GM21619 (cell line): ENCODE measurements at regions not wholly inside any gene's neighbourhood (a gene's known extent, or its start where the extent isn't known, plus 50 kb on each side); places are given as distances from the start of the nearest gene placed in this dataset.
"Not testable (repeated sequence)": the region's sequence is repeated elsewhere in the genome, so short reads cannot be mapped to it uniquely, and the experiment has no call there.

Source experiments
- ATAC-seq: cut with Tn5 transposase; IDR thresholded peaks from one replicate; pipeline ENCODE4 v1.9.1; 2021; ENCODE audit not compliant: unreplicated experiment

GRCh38 chr6:120545353-120545752, 788.9 kb downstream of the TBC1D32 start:
- no peak for ATAC-seq

GRCh38 chr6:120534954-120535353, 799.3 kb downstream of the TBC1D32 start:
- ATAC-seq: no peak

- no peak for ATAC-seq
Measured at GRCh38 chr6:120526576-120526975, 807.7 kb downstream of the TBC1D32 start.

GRCh38 chr6:120514544-120514943, 819.7 kb downstream of the TBC1D32 start:
- no peak for ATAC-seq

- no peak for ATAC-seq
Measured at GRCh38 chr6:120511712-120512111, 822.6 kb downstream of the TBC1D32 start.

- no peak for ATAC-seq
Measured at GRCh38 chr6:120498711-120499110, 835.6 kb downstream of the TBC1D32 start.

- ATAC-seq: no peak
Measured at GRCh38 chr6:120496661-120497060, 837.6 kb downstream of the TBC1D32 start.

DNA sequence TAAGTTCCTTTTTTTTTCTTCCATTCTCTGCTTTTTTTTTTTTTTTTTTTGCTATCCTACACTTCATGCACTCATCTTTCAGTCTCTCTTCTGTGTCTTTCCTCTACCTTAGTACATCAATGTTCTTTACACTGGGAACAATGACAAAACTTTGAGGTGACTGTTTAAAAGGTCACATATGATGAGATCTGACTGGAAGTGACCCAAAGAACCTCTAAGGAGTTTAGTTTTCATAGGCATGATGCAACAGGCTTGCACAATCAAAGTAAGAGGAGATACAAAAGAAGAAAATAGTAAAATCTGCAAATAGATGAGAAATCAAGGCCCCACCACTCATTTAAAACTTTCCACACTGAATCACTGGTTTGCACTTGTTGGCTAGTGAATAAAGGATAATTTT, 840.8 kb downstream of the TBC1D32 start:
- ATAC-seq: no peak

DNA sequence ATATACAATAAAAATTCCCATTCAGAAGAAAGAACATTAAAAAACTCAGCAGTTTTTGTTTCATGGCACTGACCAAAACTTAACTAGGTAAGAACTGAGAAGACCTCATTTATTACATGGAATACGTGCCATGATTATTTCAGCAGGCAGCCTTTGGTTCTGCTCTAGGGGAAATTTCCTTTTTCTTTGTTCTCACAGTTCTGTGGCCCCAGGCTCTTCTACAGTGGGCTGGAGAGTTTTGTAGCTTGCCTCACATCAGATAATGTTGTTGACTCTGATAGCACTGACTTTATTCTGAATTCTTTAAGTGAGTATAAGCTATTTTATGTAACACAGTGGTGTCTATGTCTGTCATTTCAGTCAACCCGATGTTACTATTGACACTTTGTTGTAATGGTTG, 844.3 kb downstream of the TBC1D32 start:
- no peak for ATAC-seq

GRCh38 chr6:120484146-120484545, 850.1 kb downstream of the TBC1D32 start:
- no peak for ATAC-seq

DNA sequence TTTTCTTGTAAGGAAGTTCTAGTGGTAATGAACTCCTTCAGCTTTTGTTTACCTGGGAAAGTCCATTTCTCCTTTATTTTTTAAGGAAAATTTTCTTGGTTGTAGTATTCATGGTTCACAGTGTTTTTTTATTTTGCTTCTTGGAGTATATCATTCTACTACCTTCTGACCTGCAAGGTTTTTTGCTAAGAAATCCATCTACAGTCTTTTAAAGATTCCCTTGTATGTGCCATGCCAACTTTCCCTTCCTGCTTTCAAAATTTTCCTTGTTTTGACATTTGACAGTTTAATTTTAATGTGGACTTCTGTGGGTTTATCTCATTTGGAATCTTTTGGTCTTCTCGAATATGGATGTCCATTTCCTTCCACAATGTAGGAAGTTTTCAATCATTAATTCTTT, 855.6 kb downstream of the TBC1D32 start:
- ATAC-seq: no peak

- no peak for ATAC-seq
Measured at GRCh38 chr6:120473804-120474203, 860.5 kb downstream of the TBC1D32 start.

DNA sequence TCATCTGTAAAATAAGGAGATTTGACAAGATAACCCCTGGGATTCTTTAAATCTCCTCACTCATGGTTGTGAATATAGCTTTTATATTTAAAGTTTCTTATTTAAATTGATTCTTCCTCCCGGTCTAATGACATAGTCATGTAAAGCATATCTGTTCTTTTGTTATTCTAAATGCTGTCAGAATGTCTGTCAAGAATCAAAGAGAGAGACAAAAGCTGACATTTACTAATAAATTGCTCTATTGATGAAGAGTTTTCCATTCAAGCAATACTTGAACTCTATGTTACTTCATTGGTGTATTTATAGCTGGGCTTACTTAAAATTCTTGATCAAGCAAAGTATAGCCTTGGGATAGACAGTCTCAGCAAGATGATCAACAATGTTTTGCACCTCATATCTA, 865.8 kb downstream of the TBC1D32 start:
- no peak for ATAC-seq

DNA sequence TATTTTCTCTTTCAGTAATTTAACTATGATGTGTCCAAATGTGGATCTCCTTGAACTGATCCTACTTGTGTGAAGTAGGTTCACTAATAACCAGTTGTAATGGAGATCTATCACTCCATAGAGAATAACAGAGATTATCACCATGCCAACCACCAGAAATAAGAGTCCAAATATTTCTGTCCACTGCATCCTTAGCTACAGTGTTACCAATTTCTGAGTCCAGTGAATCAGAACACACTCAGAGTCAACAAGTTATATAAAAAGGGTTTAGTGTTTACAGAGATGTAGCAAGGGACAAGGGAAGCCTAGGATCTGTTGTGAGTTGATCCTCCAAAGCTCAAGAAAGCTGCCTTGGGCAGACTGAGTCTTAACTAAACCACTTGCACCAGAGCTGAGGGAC, 882.8 kb downstream of the TBC1D32 start:
- ATAC-seq: no peak

DNA sequence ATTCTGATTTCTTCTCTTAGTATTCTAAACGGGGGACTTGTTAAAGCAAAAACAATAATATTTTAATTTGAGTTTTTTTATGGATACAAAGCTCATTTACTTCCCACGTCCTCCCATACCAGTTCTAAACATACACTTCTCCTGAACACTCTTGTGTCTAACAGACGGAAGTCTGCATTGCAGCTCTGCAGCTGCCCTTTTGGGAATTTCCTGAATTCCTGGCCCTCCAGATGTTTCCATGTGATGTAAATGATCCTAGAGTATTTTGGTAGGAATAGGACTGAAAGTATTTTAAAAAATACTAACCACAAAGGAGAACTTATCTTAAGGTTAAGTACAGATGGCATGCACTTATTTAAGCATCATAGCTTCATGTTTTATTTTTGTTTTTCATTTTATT, 886.7 kb downstream of the TBC1D32 start:
- ATAC-seq: no peak

DNA sequence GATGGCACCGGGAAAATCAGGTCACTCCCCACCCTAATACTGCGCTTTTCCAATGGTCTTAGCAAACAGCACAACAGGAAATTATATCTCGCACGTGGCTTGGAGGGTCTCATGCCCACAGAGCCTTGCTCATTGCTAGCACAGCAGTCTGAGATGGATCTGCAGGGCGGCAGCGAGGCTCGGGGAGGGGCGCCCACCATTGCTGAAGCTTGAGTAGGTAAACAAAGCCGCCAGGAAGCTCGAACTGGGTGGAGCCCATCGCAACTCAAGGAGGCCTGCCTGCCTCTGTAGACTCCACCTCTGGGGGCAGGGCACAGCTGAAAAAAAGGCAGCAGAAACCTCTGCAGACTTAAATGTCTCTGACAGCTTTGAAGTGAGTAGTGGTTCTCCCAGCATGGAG, 901.4 kb downstream of the TBC1D32 start:
- not testable (repeated sequence) for ATAC-seq

GRCh38 chr6:120431841-120432240, 902.4 kb downstream of the TBC1D32 start:
- ATAC-seq: no peak

GRCh38 chr6:120411394-120411793, 922.9 kb downstream of the TBC1D32 start:
- no peak for ATAC-seq

GRCh38 chr6:120410586-120410985, 923.7 kb downstream of the TBC1D32 start:
- no peak for ATAC-seq

- ATAC-seq: no peak
Measured at GRCh38 chr6:120407696-120408095, 926.6 kb downstream of the TBC1D32 start.

- no peak for ATAC-seq
Measured at GRCh38 chr6:120405947-120406346, 928.3 kb downstream of the TBC1D32 start.

DNA sequence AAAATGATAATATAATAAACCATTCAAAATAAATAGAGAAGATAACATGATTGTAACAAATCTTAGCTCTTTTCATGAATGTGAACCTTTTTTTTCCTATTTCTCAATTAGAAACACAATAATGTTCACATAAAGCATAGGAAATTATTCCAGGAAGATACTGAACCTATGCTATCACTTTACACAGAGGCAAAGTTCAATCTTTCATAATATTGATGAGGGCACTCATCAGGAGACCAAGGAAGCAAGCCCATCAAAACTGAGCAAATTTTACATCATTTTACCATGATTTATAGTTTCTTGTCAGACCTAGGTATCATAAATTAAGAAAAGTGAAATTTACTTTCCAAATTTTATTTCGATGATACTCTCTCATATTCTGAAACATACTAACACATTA, 938.5 kb downstream of the TBC1D32 start:
- ATAC-seq: no peak

GRCh38 chr6:120395330-120395729, 939.0 kb downstream of the TBC1D32 start:
- no peak for ATAC-seq

DNA sequence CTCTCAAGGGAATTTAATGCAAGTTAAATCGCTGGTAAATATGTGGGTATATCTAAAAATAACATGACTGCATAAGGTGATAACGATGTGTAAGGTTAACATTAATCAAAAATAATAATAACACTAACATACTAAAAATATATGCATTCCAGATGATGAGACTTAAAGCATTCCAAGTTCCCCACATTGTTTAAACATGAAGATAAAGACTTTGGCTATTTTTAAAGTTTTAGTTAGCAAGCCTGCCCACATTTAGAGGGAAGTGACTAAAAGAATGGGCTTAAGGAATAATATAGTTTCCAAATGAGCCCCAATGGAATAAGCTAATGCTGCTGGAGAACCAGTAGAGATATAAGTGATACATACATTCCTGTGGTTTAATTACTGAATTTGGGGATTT, 941.3 kb downstream of the TBC1D32 start:
- no peak for ATAC-seq
